HFFc6 (cell line): ENCODE measurements at regions not wholly inside any gene's neighbourhood (a gene's known extent, or its start where the extent isn't known, plus 50 kb on each side); places are given as distances from the start of the nearest gene placed in this dataset.

Experiments used
- DNase-seq: peaks from one replicate; pipeline ENCODE4 v3.0.0-alpha.2; 2018
- H3K27ac Mint-ChIP-seq: 2 replicates; pipeline ENCODE4 v1.8.0; 2020; ENCODE audit warnings: mild to moderate bottlenecking, mixed read lengths
- H3K27me3 Mint-ChIP-seq: 2 replicates; pipeline ENCODE4 v1.8.0; 2021; ENCODE audit warnings: mild to moderate bottlenecking, moderate library complexity, mixed read lengths; ENCODE audit not compliant: insufficient read depth
- H3K36me3 Mint-ChIP-seq: 2 replicates; pipeline ENCODE4 v1.8.0; 2021; ENCODE audit warnings: low read depth, mixed read lengths
- H3K4me1 Mint-ChIP-seq: 2 replicates; pipeline ENCODE4 v1.8.0; 2020; ENCODE audit warnings: low read depth, mixed read lengths
- H3K4me3 Mint-ChIP-seq: 2 replicates; pipeline ENCODE4 v1.8.0; 2020; ENCODE audit warnings: mild to moderate bottlenecking, moderate library complexity, mixed read lengths
- H3K9me3 Mint-ChIP-seq: 2 replicates; pipeline ENCODE4 v1.8.0; 2020; ENCODE audit warnings: mild to moderate bottlenecking, mixed read lengths
- CTCF ChIP-seq: fragments of 200-600 bp; sonication (generic); IDR thresholded peaks from 2 replicates; pipeline ENCODE4 v1.5.0; 2021; ENCODE audit warnings: antibody characterized with exemption, mild to moderate bottlenecking

- no peaks in the 10 kb centered on the region for H3K27me3 Mint-ChIP-seq
- H3K27ac Mint-ChIP-seq, result no peak overlapping the region
- H3K36me3 Mint-ChIP-seq, result 0 out of 2 replicates have a peak, but pooled peaks cover 4% of the 10 kb centered on the region
- DNase-seq, result no peak
- no peaks in the 10 kb centered on the region for H3K9me3 Mint-ChIP-seq
- H3K4me3 Mint-ChIP-seq, result no peak overlapping the region
- no peak for TF ChIP-seq CTCF
- H3K4me1 Mint-ChIP-seq, result peaks cover 37% of the 10 kb centered on the region
Measured at GRCh38 chr3:72411126-72411525, 437.1 kb downstream of the SHQ1 start.

GRCh38 chr3:72408983-72409779 lies 439.1 kb downstream of the SHQ1 start:
- Mint-ChIP-seq H3K9me3 (no peaks in the 10 kb centered on the region), H3K36me3 (no peaks in the 10 kb centered on the region), H3K4me3 (no peak overlapping the region), H3K4me1 (peaks cover 37% of the 10 kb centered on the region), H3K27me3 (no peaks in the 10 kb centered on the region), H3K27ac (no peak overlapping the region)
- no peak for TF ChIP-seq CTCF
- DNase-seq, result no peak

- no peak for TF ChIP-seq CTCF
- no peaks in the 10 kb centered on the region for H3K9me3 Mint-ChIP-seq
- no peak for DNase-seq
- H3K27ac Mint-ChIP-seq, result no peak overlapping the region
- H3K27me3 Mint-ChIP-seq, result no peaks in the 10 kb centered on the region
- peaks cover 27% of the 10 kb centered on the region for H3K4me1 Mint-ChIP-seq
- no peak overlapping the region for H3K4me3 Mint-ChIP-seq
- H3K36me3 Mint-ChIP-seq, result no peaks in the 10 kb centered on the region
Measured at GRCh38 chr3:72407766-72408165, 440.5 kb downstream of the SHQ1 start.

- TF ChIP-seq CTCF, result no peak
- H3K4me3 Mint-ChIP-seq, result no peak overlapping the region
- no peak overlapping the region for H3K27ac Mint-ChIP-seq
- peaks cover 5% of the 10 kb centered on the region for H3K36me3 Mint-ChIP-seq
- H3K4me1 Mint-ChIP-seq, result peaks cover 10% of the 10 kb centered on the region
- H3K27me3 Mint-ChIP-seq, result no peaks in the 10 kb centered on the region
- no peaks in the 10 kb centered on the region for H3K9me3 Mint-ChIP-seq
- no peak for DNase-seq
Measured at GRCh38 chr3:72405943-72406566, 442.2 kb downstream of the SHQ1 start.

- H3K4me1 Mint-ChIP-seq, result peaks cover 11% of the 10 kb centered on the region
- no peaks in the 10 kb centered on the region for H3K27me3 Mint-ChIP-seq
- H3K4me3 Mint-ChIP-seq, result no peak overlapping the region
- no peak for DNase-seq
- no peak overlapping the region for H3K27ac Mint-ChIP-seq
- no peak for TF ChIP-seq CTCF
- no peaks in the 10 kb centered on the region for H3K9me3 Mint-ChIP-seq
- peaks cover 13% of the 10 kb centered on the region for H3K36me3 Mint-ChIP-seq
Measured at GRCh38 chr3:72401005-72401545, 447.2 kb downstream of the SHQ1 start.
